ENCODE measurements at regions not wholly inside any gene's neighbourhood (a gene's known extent, or its start where the extent isn't known, plus 50 kb on each side); places are given as distances from the start of the nearest gene placed in this dataset.

GRCh38 chr19:29324291-29324680 is 111.3 kb upstream of the UQCRFS1 start:
- DNase-seq = no peak
- no peak for TF ChIP-seq CTCF (IDR thresholded peaks at IDR 0.05)
- Mint-ChIP-seq H3K27me3 (ENCODE audit: low read depth in 3 of 3) (peaks cover 0 to 4% (median 1%) of the 10 kb centered on the region in 3 donors), H3K9me3 (peaks cover 6 to 16% (median 11%) of the 10 kb centered on the region in 7 donors), H3K36me3 (no peaks in the 10 kb centered on the region), H3K4me1 (no peaks in the 10 kb centered on the region), H3K4me3 (no peak overlapping the region), H3K27ac (no peak overlapping the region)
- Histone ChIP-seq H3K36me3 (replicated peaks in 1 of 2; ENCODE audit: control insufficient read depth in 1 of 2, insufficient read depth in 2 of 2, low read length in 2 of 2) (no peaks in the 10 kb centered on the region), H4K20me1 (ENCODE audit: insufficient read depth, low read length) (no peaks in the 10 kb centered on the region), H3K4me2 (replicated peaks; ENCODE audit: extremely low read depth, low read length, poor library complexity, severe bottlenecking) (no peak overlapping the region), H3K79me2 (ENCODE audit: insufficient read depth, low read length) (no peaks in the 10 kb centered on the region), H3K9ac (ENCODE audit: insufficient read depth, low read length, poor library complexity, severe bottlenecking) (no peak overlapping the region), H3K9me3 (replicated peaks in 1 of 2; ENCODE audit: control insufficient read depth in 1 of 2, insufficient read depth in 1 of 2, low read length in 2 of 2) (peaks cover 0 to 7% of the 10 kb centered on the region in 2 donors), H3K4me1 (ENCODE audit: control insufficient read depth in 1 of 2, insufficient read depth in 2 of 2, low read length in 2 of 2) (no peaks in the 10 kb centered on the region), H2AFZ (ENCODE audit: insufficient read depth, low read depth, low read length, poor library complexity, severe bottlenecking) (no peak overlapping the region), H3K4me3 (replicated peaks in 1 of 3; ENCODE audit: low read depth in 2 of 3, low read length in 3 of 3) (no peak overlapping the region), H3K27me3 (ENCODE audit: control insufficient read depth in 2 of 2, insufficient read depth in 2 of 2, low read length in 2 of 2) (no peaks in the 10 kb centered on the region), H3K27ac (ENCODE audit: low read depth in 1 of 2, low read length in 2 of 2) (no peak overlapping the region)
- intact Hi-C loops (cut with micrococcal nuclease) = no loop called here
- WGBS (ENCODE audit: insufficient coverage) = 95% methylated on average over 7 of the region's 8 CpGs

- Histone ChIP-seq H3K9me3 (replicated peaks in 1 of 2; ENCODE audit: control insufficient read depth in 1 of 2, insufficient read depth in 1 of 2, low read length in 2 of 2) (peaks cover 0 to 11% of the 10 kb centered on the region in 2 donors), H3K79me2 (ENCODE audit: insufficient read depth, low read length) (no peaks in the 10 kb centered on the region), H3K27me3 (ENCODE audit: control insufficient read depth in 2 of 2, insufficient read depth in 2 of 2, low read length in 2 of 2) (no peaks in the 10 kb centered on the region), H3K4me2 (replicated peaks; ENCODE audit: extremely low read depth, low read length, poor library complexity, severe bottlenecking) (no peak overlapping the region), H3K36me3 (replicated peaks in 1 of 2; ENCODE audit: control insufficient read depth in 1 of 2, insufficient read depth in 2 of 2, low read length in 2 of 2) (no peaks in the 10 kb centered on the region), H4K20me1 (ENCODE audit: insufficient read depth, low read length) (no peaks in the 10 kb centered on the region), H3K9ac (ENCODE audit: insufficient read depth, low read length, poor library complexity, severe bottlenecking) (no peak overlapping the region), H3K4me1 (ENCODE audit: control insufficient read depth in 1 of 2, insufficient read depth in 2 of 2, low read length in 2 of 2) (no peaks in the 10 kb centered on the region), H3K4me3 (replicated peaks in 1 of 3; ENCODE audit: low read depth in 2 of 3, low read length in 3 of 3) (no peak overlapping the region), H2AFZ (ENCODE audit: insufficient read depth, low read depth, low read length, poor library complexity, severe bottlenecking) (no peak overlapping the region), H3K27ac (ENCODE audit: low read depth in 1 of 2, low read length in 2 of 2) (no peak overlapping the region)
- DNase-seq = no peak
- intact Hi-C loops (cut with micrococcal nuclease) = no loop called here
- WGBS (ENCODE audit: insufficient coverage) = 72% methylated on average over 3 of the region's 6 CpGs
- H3K4me3 Mint-ChIP-seq = no peak overlapping the region
- H3K27ac Mint-ChIP-seq = peak overlapping the region in 1 of 7 donors; percentile 4
- H3K36me3 Mint-ChIP-seq = no peaks in the 10 kb centered on the region
- no peaks in the 10 kb centered on the region for H3K4me1 Mint-ChIP-seq
- no peak for TF ChIP-seq CTCF (IDR thresholded peaks at IDR 0.05)
- H3K27me3 Mint-ChIP-seq (ENCODE audit: low read depth in 3 of 3) = peaks cover 0 to 4% (median 1%) of the 10 kb centered on the region in 3 donors
- peaks cover 8 to 16% (median 13%) of the 10 kb centered on the region in 7 donors for H3K9me3 Mint-ChIP-seq
These were observed 111.8 kb upstream of the UQCRFS1 start for GRCh38 chr19:29324717-29325116.

Measured in CD14-positive monocyte (primary cell).